OCI-LY7 (cell line): ENCODE measurements at regions not wholly inside any gene's neighbourhood (a gene's known extent, or its start where the extent isn't known, plus 50 kb on each side); places are given as distances from the start of the nearest gene placed in this dataset.

Source experiments
- EZH2phosphoT487 ChIP-seq: fragments of 200-600 bp; sonication (generic); IDR thresholded peaks from 2 replicates; pipeline ENCODE4 v1.6.1; 2018; ENCODE audit warnings: low read depth, borderline replicate concordance, mild to moderate bottlenecking, mixed run types, antibody characterized with exemption, low read length, moderate library complexity, mixed read lengths
- TF ChIP-seq, protein P1 (sequence below): fragments of 200-600 bp; sonication (generic); conservative IDR thresholded peaks from 2 replicates; pipeline ENCODE4 v1.5.1; 2014; ENCODE audit warnings: mild to moderate bottlenecking, antibody characterized with exemption, low read length, moderate library complexity, mixed read lengths

DNA sequence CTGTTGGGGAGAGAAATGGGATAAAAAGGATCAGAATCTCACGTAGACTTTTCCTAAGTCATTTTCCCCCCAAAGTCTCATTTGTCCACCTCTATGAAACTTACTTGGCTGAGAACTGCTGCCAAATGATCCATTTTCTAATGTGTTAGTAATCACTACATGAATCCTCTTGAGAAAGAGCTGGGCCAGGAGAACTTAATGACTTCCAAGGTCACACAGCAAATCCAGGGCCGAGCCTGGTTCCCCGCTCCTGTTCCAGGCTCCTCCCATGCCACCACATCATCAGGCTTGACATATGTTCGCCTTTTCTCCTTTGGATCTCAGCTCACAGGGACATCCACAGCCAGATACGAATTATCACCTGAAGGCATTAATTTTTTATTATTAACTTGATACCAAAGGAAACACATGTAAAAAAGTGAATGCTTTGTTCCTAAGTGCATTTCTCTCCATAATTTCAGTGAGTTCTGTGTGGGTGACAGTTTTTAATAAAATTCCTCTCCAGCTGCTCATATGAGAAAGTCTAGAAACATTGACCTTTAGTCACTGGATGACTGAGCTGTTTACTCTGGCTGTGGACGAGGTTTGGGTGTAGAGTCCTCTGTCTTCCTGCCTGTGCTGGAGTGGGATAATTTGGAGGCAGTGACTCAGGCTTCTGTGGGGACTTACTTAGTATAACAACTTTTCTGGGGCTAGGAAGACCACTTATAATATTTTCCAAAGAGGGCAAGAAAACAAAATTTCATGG lies 276.3 kb downstream of the PAX1 start:
- no peak for TF ChIP-seq EZH2phosphoT487
- TF ChIP-seq, protein P1, sequence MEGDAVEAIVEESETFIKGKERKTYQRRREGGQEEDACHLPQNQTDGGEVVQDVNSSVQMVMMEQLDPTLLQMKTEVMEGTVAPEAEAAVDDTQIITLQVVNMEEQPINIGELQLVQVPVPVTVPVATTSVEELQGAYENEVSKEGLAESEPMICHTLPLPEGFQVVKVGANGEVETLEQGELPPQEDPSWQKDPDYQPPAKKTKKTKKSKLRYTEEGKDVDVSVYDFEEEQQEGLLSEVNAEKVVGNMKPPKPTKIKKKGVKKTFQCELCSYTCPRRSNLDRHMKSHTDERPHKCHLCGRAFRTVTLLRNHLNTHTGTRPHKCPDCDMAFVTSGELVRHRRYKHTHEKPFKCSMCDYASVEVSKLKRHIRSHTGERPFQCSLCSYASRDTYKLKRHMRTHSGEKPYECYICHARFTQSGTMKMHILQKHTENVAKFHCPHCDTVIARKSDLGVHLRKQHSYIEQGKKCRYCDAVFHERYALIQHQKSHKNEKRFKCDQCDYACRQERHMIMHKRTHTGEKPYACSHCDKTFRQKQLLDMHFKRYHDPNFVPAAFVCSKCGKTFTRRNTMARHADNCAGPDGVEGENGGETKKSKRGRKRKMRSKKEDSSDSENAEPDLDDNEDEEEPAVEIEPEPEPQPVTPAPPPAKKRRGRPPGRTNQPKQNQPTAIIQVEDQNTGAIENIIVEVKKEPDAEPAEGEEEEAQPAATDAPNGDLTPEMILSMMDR: no peak
